ENCODE measurements at regions not wholly inside any gene's neighbourhood (a gene's known extent, or its start where the extent isn't known, plus 50 kb on each side); places are given as distances from the start of the nearest gene placed in this dataset.
A peak's percentile ranks its signal among the peaks of the same experiment; 100 is the strongest.
"Not testable (repeated sequence)": the region's sequence is repeated elsewhere in the genome, so short reads cannot be mapped to it uniquely, and the experiment has no call there.

- DNase-seq: no peak
These were observed 414.6 kb upstream of the TBL1XR1 start for GRCh38 chr3:177611752-177612334.

DNA sequence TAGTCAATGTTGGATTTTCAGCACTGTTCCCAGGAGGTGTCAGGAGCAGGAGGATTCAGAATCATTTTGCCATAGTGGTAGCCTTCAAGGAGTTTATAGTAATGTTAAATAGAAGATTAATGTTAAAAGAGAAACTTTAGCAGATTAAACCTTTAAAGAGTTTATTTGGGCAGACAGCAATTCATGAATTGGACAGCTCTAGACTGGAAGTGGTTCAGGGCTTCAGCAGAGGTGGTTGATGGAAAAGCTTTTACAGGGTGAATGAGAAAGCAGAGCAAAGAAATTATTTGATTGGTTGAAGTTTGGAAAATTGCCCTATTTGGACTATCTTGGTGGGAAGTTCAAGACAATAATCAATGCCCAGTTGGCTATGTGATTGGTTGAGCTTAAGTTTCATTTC lies 416.6 kb upstream of the TBL1XR1 start:
- DNase-seq: no peak

GRCh38 chr3:177615015-177615414 lies 417.7 kb upstream of the TBL1XR1 start:
- peak in 10 of 56 donors; percentile 8 to 38 (median 14) for DNase-seq

- DNase-seq: peak in 4 of 56 donors; percentile 11 to 34 (median 13)
These were observed 421.8 kb upstream of the TBL1XR1 start for GRCh38 chr3:177618873-177619733.

- DNase-seq: no peak
These were observed 422.8 kb upstream of the TBL1XR1 start for GRCh38 chr3:177620073-177620472.

GRCh38 chr3:177622520-177622919 lies 425.2 kb upstream of the TBL1XR1 start:
- DNase-seq: no peak

DNA sequence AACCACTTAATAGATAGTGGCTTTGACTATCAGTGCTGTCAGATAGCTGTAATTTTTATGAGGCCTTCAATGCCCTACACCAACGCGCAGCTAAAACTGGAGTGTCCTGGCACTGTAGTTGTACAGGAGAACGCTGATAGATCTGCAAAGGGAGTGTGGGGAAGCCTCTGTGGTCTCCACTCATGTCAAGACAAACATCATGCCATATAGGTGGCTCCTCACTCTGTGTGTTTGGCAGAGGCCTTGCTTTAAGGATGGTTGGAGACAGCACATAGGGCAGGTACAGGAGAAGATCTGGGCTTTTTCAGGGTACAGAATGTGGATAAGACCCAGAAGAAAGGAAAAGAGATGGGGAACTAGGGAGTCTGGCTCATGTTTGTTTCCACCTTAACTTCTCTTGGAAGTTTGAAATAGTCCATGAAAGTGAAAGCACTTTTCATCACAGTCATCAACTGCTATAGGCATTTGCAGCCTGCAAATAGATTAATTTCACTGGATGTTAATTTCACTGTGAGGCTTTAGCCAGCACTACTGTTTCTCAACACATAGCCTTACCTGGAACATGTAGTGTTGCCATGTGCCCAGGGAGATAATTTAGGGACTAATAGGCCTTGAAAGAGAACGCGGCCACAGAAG lies 425.8 kb upstream of the TBL1XR1 start:
- DNase-seq: no peak

DNA sequence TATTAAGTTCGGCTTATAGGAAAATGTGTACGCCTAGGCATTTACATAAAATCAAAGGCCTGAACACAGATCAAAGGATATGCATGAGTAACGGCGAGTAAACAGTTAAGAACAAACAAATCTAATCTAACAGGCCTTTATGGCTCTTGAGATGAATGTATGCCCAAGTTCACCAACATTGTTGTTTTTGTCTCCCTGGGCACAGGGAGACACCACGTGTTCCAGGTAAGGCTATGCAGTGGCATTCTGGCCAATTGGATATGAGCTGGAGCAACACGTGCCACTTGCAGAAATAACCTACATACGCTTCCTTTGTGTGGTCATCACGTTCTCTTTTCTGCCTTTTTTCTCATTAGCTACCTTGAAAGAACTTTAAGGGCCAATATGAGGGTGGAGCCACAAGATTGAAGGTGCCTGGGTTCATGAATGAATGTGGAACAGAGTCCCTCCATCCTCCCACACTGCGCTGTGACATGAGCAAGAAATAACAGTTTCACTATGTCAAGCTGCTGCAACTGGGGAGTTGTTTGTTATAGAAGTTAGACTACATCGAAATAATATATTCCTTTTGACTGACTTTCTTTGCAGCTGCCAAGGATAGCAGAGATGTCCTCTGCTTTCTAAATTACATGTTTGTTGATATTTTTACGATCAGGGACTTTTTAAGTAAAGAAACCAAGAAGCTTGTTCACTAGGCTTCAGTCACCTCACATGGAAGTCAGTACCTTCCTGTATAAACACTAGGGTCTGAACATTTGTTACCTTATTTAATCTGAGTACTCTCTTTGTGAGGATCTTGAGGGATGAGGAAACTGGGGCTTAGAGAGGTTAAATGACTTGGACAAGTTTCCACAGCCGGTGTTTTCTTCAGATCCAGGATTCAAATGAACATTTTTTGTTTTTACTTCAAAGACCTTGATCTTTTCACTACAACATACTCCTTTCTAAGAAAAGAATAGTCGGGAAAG lies 427.5 kb upstream of the TBL1XR1 start:
- DNase-seq: no peak

DNA sequence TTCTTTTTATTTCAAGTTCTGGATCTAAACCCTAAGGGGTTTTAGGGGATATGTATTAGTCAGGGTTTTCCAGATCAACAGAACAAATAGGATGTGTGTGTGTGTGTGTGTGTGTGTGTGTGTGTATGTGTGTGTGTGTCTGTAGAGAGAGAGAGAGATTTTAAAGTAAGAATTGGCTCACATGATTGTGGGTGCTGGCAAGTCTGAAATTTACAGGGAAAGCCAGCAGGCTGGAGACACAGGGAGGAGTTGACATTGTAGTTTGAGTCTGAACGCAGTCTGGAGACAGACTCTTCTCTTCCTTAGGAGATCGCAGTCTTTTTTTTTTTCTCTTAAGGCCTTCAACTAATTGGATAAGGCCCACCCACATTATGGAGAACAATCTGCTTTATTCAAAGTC lies 428.8 kb upstream of the TBL1XR1 start:
- no peak for DNase-seq

DNA sequence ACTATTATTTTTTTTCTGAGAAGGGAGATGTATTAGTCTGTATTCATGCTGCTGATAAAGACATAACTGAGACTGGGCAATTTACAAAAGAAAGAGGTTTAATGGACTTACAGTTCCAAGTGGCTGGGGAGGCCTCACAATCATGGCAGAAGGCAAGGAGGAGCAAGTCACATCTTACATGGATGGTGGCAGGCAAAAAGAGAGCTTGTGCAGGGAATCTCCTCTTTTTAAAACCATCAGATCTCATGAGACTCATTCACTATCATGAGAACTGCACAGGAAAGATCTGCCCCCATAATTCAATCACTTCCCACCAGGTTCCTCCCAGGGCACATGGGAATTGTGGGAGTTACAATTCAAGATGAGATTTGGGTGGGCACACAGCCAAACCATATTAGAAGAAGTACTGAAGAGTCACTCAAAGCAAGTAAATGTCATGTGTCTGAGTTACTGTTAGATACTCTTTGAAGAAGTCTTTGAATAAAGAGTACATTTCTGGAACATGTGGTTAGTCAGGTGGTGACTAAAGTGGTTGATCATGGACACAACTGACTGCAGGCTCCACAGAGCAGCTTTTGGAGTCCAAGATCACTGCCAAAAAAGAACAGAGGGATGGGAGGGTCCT lies 430.9 kb upstream of the TBL1XR1 start:
- DNase-seq: not testable (repeated sequence)

DNA sequence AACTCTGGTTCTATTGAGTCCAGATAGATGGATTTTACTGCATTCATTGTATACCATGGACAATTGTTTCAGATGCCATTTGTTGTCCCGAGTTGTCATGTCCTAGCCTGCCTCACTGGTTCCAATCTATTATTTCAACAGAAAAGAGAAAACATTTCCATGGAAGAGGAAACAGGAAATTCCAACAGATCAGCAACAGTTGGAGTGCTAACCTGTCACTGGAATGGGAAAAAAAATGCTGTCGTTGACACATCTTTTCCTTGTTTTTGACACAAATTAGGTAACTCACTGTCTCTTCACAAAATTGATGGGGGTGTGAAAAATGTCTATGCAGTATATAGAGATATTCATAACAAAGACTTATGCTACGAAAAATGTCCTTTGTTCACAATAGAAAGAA lies 432.0 kb upstream of the TBL1XR1 start:
- no peak for DNase-seq

- DNase-seq: no peak
These were observed 436.5 kb upstream of the TBL1XR1 start for GRCh38 chr3:177633671-177634207.

DNA sequence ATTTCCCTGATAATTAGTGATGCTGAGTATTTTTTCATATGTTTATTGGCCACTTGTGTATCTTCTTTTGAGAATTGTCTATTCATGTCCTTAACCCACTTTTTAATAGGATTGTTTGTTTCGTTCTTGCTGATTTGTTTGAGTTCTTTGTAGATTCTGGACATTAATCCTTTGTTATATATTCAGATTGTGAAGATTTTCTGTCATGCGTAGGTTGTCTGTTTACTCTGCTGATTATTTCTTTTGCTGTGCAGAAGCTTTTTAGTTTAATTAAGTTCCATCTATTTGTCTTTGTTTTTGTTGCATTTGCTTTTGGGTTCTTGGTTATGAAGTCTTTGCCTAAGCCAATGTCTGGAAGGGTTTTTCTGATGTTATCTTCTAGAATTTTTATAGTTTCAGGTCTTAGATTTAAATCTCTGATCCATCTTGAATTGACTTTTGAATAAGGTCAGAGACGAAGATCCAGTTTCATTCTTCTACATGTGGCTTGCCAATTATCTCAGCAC lies 438.4 kb upstream of the TBL1XR1 start:
- not testable (repeated sequence) for DNase-seq

DNA sequence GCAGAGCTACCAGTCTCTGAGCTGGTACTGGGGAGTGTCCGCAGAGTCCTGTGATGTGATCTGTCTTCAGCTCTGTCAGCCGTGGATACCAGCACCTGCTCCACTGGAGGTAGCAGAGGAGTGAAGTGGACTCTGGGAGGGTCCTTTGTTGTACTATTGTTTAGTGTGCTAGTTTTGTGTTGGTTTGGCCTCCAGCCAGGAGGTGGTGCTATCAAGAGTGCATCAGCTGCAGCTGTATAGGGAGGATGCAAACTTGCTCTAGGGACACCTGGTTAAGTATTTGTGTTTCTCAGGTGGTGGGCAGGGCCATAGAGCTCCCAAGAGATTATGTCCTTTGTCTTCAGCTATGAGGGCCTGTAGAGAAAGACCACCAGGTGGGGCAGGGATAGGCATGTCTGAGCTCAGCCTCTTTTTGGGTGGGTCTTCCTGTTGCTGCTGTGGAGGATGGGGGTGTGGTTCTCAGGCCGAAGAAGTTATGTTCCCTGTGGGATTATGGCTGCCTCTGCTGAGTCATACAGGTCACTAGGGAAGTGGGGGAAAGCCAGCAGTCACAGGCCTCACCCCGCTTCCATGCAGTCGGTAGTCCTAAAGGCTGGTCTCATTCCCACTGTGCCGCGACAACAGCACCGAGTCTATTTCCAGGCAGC lies 443.2 kb upstream of the TBL1XR1 start:
- DNase-seq: no peak

GRCh38 chr3:177641206-177641605 lies 443.9 kb upstream of the TBL1XR1 start:
- DNase-seq: no peak

- peak in 25 of 56 donors; percentile 4 to 38 (median 20) for DNase-seq
These were observed 444.9 kb upstream of the TBL1XR1 start for GRCh38 chr3:177642042-177642803.

GRCh38 chr3:177642804-177643125 lies 445.5 kb upstream of the TBL1XR1 start:
- no peak for DNase-seq

GRCh38 chr3:177646749-177647148 lies 449.5 kb upstream of the TBL1XR1 start:
- DNase-seq: no peak

GRCh38 chr3:177647341-177647740 lies 450.1 kb upstream of the TBL1XR1 start:
- DNase-seq: no peak
